Large intestine (tissue), 3 donors: ENCODE measurements at regions not wholly inside any gene's neighbourhood (a gene's known extent, or its start where the extent isn't known, plus 50 kb on each side); places are given as distances from the start of the nearest gene placed in this dataset.
"Not testable (repeated sequence)": the region's sequence is repeated elsewhere in the genome, so short reads cannot be mapped to it uniquely, and the experiment has no call there.

ENCODE experiments used
- DNase-seq, 2 donors: peaks; one replicate each; pipeline versions ENCODE4 v3.0.0 to v3.0.0-alpha.2; 2013
- H3K27ac ChIP-seq: one replicate; pipeline ENCODE4 v1.5.1; 2013; ENCODE audit warnings: low read length
- H3K27me3 ChIP-seq: 2 replicates; pipeline ENCODE4 v1.6.1; 2013; ENCODE audit warnings: low read length; ENCODE audit not compliant: control insufficient read depth, insufficient read depth
- H3K36me3 ChIP-seq: 2 replicates; pipeline ENCODE4 v1.6.1; 2013; ENCODE audit warnings: low read length; ENCODE audit not compliant: control insufficient read depth, insufficient read depth
- H3K4me1 ChIP-seq: one replicate; pipeline ENCODE4 v1.6.1; 2013; ENCODE audit warnings: low read length; ENCODE audit not compliant: control insufficient read depth, insufficient read depth
- H3K4me3 ChIP-seq: one replicate; pipeline ENCODE4 v1.5.1; 2013; ENCODE audit warnings: low read length
- H3K9me3 ChIP-seq: one replicate; pipeline ENCODE4 v1.6.1; 2013; ENCODE audit warnings: mild to moderate bottlenecking, low read depth, low read length, moderate library complexity; ENCODE audit not compliant: control insufficient read depth
- WGBS: methylation state at CpG from one replicate; pipeline ENCODE4 v1.1.5; 2013; ENCODE audit warnings: low lambda C conversion rate; ENCODE audit not compliant: insufficient coverage; 5-methylcytosine and 5-hydroxymethylcytosine counted together

- peaks cover 8% of the 10 kb centered on the region for H3K27me3 ChIP-seq
- no CpG with 5 or more reads among the region's 3 CpGs for WGBS
- no peaks in the 10 kb centered on the region for H3K36me3 ChIP-seq
- no peaks in the 10 kb centered on the region for H3K9me3 ChIP-seq
- H3K27ac ChIP-seq: no peak overlapping the region
- no peaks in the 10 kb centered on the region for H3K4me1 ChIP-seq
- no peak overlapping the region for H3K4me3 ChIP-seq
- DNase-seq: no peak
These were observed 93.4 kb downstream of the ISX start for GRCh38 chr22:35159343-35159742.

DNA sequence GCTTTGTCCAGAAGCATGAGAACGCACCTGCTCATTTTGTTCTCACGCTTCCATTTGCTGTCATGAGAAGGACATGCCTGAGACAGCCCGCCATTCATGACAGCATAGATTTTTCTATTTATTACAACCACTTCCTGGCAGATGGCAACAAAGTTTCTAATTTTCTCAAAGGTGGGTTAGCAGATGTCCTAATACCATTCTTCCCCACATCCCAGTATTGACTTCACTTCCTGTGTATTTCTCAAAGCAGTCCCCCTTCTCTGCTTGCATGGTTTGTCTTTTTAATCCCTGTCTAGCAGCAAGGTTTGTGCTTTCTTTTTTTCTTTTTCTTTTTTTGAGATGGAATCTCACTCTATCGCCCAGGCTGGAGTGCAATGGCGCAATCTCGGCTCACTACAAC, 94.3 kb downstream of the ISX start:
- WGBS: 100% methylated on average over 3 of the region's 6 CpGs
- Histone ChIP-seq H3K27me3 (peaks cover 2% of the 10 kb centered on the region), H3K4me1 (no peaks in the 10 kb centered on the region), H3K27ac (no peak overlapping the region), H3K9me3 (no peaks in the 10 kb centered on the region), H3K36me3 (no peaks in the 10 kb centered on the region), H3K4me3 (no peak overlapping the region)
- DNase-seq: no peak

- H3K9me3 ChIP-seq, H3K4me3 ChIP-seq, H3K27me3 ChIP-seq, H3K27ac ChIP-seq, H3K36me3 ChIP-seq, DNase-seq, H3K4me1 ChIP-seq: not testable (repeated sequence)
- no CpG with 5 or more reads among the region's 11 CpGs for WGBS
These were observed 91.4 kb upstream of the HMGXB4 start for GRCh38 chr22:35165896-35166295.

GRCh38 chr22:35170716-35171697, 86.3 kb upstream of the HMGXB4 start:
- Histone ChIP-seq H3K27me3 (peaks cover 3% of the 10 kb centered on the region), H3K36me3 (no peaks in the 10 kb centered on the region), H3K4me1 (no peaks in the 10 kb centered on the region), H3K27ac (no peak overlapping the region), H3K9me3 (no peaks in the 10 kb centered on the region), H3K4me3 (no peak overlapping the region)
- DNase-seq: no peak
- WGBS: no CpG with 5 or more reads among the region's 11 CpGs

GRCh38 chr22:35172442-35172841, 84.9 kb upstream of the HMGXB4 start:
- WGBS: no CpG with 5 or more reads among the region's 5 CpGs
- Histone ChIP-seq H3K4me3 (no peak overlapping the region), H3K4me1 (no peaks in the 10 kb centered on the region), H3K9me3 (no peaks in the 10 kb centered on the region), H3K27ac (no peak overlapping the region), H3K36me3 (no peaks in the 10 kb centered on the region), H3K27me3 (peaks cover 3% of the 10 kb centered on the region)
- DNase-seq: no peak

DNA sequence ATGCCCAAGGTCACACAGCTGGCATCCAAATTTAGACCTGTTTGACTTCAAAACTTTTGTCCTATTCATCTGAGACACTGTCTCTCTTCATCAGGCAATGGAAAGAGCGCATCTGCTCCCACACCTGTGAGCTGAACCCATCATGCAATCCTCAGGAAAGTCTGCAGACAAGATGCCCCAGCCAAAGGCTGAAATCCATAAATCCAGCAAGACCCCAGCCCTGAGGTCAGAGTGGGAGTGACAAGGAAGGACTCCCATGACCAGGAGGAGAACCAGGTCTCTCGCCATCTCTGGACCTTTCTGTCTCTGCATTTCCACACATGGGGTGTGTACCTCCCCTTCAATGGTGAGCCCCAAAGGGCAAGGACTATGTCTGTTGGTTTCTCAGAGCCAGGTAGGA, 83.6 kb upstream of the HMGXB4 start:
- Histone ChIP-seq H3K9me3 (no peaks in the 10 kb centered on the region), H3K4me3 (no peak overlapping the region), H3K4me1 (no peaks in the 10 kb centered on the region), H3K27me3 (peaks cover 3% of the 10 kb centered on the region), H3K36me3 (no peaks in the 10 kb centered on the region), H3K27ac (no peak overlapping the region)
- DNase-seq: no peak
- WGBS: no CpG with 5 or more reads among the region's 2 CpGs

DNA sequence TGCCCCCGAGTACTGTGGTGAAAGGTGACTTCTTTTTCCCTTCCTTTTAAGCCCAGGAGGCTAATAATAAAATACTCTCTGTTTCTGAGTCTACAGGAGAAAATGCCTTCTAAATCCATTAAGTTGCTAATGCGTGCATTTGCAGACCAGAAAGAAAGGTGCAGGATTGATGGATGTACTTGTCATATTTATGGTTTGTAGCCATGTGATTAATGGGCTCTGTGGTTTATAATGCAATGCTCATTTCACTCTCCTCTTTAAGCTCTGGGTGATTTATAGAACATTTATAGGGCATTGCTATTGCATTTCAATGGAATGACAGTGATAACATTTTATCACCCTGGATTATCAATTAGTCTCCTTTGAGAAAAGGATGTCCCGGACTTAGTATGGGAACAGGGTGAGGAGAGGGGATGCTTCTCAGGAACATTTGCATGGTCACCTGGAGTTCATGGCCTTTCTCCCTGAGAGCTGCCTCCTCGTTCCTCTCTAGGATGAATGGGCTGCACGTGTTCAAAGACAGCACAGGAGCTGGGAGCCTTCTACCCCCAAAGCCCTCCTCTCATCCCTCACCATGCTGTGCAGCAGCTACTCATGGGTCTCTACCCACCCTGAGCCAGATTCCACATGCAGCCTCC, 82.8 kb upstream of the HMGXB4 start:
- DNase-seq: no peak
- no peaks in the 10 kb centered on the region for H3K36me3 ChIP-seq
- H3K4me3 ChIP-seq: no peak overlapping the region
- no peak overlapping the region for H3K27ac ChIP-seq
- no CpG with 5 or more reads among the region's 5 CpGs for WGBS
- H3K27me3 ChIP-seq: peaks cover 3% of the 10 kb centered on the region
- H3K9me3 ChIP-seq: no peaks in the 10 kb centered on the region
- H3K4me1 ChIP-seq: no peaks in the 10 kb centered on the region

GRCh38 chr22:35175392-35175791, 81.9 kb upstream of the HMGXB4 start:
- WGBS: no CpG with 5 or more reads among the region's 2 CpGs
- H3K4me1 ChIP-seq: no peaks in the 10 kb centered on the region
- no peak for DNase-seq
- no peak overlapping the region for H3K27ac ChIP-seq
- H3K9me3 ChIP-seq: no peaks in the 10 kb centered on the region
- peaks cover 3% of the 10 kb centered on the region for H3K27me3 ChIP-seq
- no peaks in the 10 kb centered on the region for H3K36me3 ChIP-seq
- H3K4me3 ChIP-seq: no peak overlapping the region

- Histone ChIP-seq H3K4me1 (no peaks in the 10 kb centered on the region), H3K27me3 (peaks cover 3% of the 10 kb centered on the region), H3K27ac (no peak overlapping the region), H3K36me3 (no peaks in the 10 kb centered on the region), H3K9me3 (no peaks in the 10 kb centered on the region), H3K4me3 (no peak overlapping the region)
- WGBS: no CpG with 5 or more reads among the region's 2 CpGs
- DNase-seq: no peak
These were observed 79.5 kb upstream of the HMGXB4 start for GRCh38 chr22:35177811-35178210.

- no peak overlapping the region for H3K27ac ChIP-seq
- peaks cover 3% of the 10 kb centered on the region for H3K27me3 ChIP-seq
- no peaks in the 10 kb centered on the region for H3K4me1 ChIP-seq
- WGBS: 86% methylated on average over 1 of the region's 10 CpGs
- H3K4me3 ChIP-seq: no peak overlapping the region
- H3K36me3 ChIP-seq: no peaks in the 10 kb centered on the region
- H3K9me3 ChIP-seq: no peaks in the 10 kb centered on the region
- no peak for DNase-seq
These were observed 78.8 kb upstream of the HMGXB4 start for GRCh38 chr22:35178446-35178845.
